ENCODE measurements at regions not wholly inside any gene's neighbourhood (a gene's known extent, or its start where the extent isn't known, plus 50 kb on each side); places are given as distances from the start of the nearest gene placed in this dataset.
"Not testable (repeated sequence)": the region's sequence is repeated elsewhere in the genome, so short reads cannot be mapped to it uniquely, and the experiment has no call there.

GRCh38 chr13:90846936-90847335 is 500.6 kb upstream of the MIR17HG start:
- DNase-seq (ENCODE audit: extremely low read depth, low read depth, low spot score) = no peak

- DNase-seq (ENCODE audit: extremely low read depth, low read depth, low spot score) = not testable (repeated sequence)
These were observed 493.8 kb upstream of the MIR17HG start for GRCh38 chr13:90853666-90854065.

GRCh38 chr13:90857921-90858320 is 489.6 kb upstream of the MIR17HG start:
- DNase-seq (ENCODE audit: extremely low read depth, low read depth, low spot score) = no peak

GRCh38 chr13:90866006-90866405 is 481.5 kb upstream of the MIR17HG start:
- no peak for DNase-seq (ENCODE audit: extremely low read depth, low read depth, low spot score)

GRCh38 chr13:90867336-90867683 is 480.2 kb upstream of the MIR17HG start:
- DNase-seq (ENCODE audit: extremely low read depth, low read depth, low spot score) = no peak

- no peak for DNase-seq (ENCODE audit: extremely low read depth, low read depth, low spot score)
These were observed 479.1 kb upstream of the MIR17HG start for GRCh38 chr13:90868321-90868920.

GRCh38 chr13:90869580-90869979 is 477.9 kb upstream of the MIR17HG start:
- no peak for DNase-seq (ENCODE audit: extremely low read depth, low read depth, low spot score)

- no peak for DNase-seq (ENCODE audit: extremely low read depth, low read depth, low spot score)
These were observed 474.9 kb upstream of the MIR17HG start for GRCh38 chr13:90872491-90873025.

- DNase-seq (ENCODE audit: extremely low read depth, low read depth, low spot score) = no peak
These were observed 466.7 kb upstream of the MIR17HG start for GRCh38 chr13:90880790-90881189.

GRCh38 chr13:90882551-90882950 is 464.9 kb upstream of the MIR17HG start:
- no peak for DNase-seq (ENCODE audit: extremely low read depth, low read depth, low spot score)

- no peak for DNase-seq (ENCODE audit: extremely low read depth, low read depth, low spot score)
These were observed 463.9 kb upstream of the MIR17HG start for GRCh38 chr13:90883592-90883991.

GRCh38 chr13:90884066-90884465 is 463.4 kb upstream of the MIR17HG start:
- DNase-seq (ENCODE audit: extremely low read depth, low read depth, low spot score) = no peak

GRCh38 chr13:90889906-90890834 is 457.3 kb upstream of the MIR17HG start:
- DNase-seq (ENCODE audit: extremely low read depth, low read depth, low spot score) = no peak

GRCh38 chr13:90891329-90891728 is 456.2 kb upstream of the MIR17HG start:
- DNase-seq (ENCODE audit: extremely low read depth, low read depth, low spot score) = no peak

GRCh38 chr13:90893199-90893598 is 454.3 kb upstream of the MIR17HG start:
- not testable (repeated sequence) for DNase-seq (ENCODE audit: extremely low read depth, low read depth, low spot score)

GRCh38 chr13:90896002-90896401 is 451.5 kb upstream of the MIR17HG start:
- DNase-seq (ENCODE audit: extremely low read depth, low read depth, low spot score) = no peak

- no peak for DNase-seq (ENCODE audit: extremely low read depth, low read depth, low spot score)
These were observed 448.7 kb upstream of the MIR17HG start for GRCh38 chr13:90898811-90899210.

GRCh38 chr13:90899416-90899815 is 448.1 kb upstream of the MIR17HG start:
- no peak for DNase-seq (ENCODE audit: extremely low read depth, low read depth, low spot score)

- DNase-seq (ENCODE audit: extremely low read depth, low read depth, low spot score) = no peak
These were observed 445.2 kb upstream of the MIR17HG start for GRCh38 chr13:90902255-90902654.

- DNase-seq (ENCODE audit: extremely low read depth, low read depth, low spot score) = no peak
These were observed 440.9 kb upstream of the MIR17HG start for GRCh38 chr13:90906554-90906953.

GRCh38 chr13:90908792-90909191 is 438.7 kb upstream of the MIR17HG start:
- no peak for DNase-seq (ENCODE audit: extremely low read depth, low read depth, low spot score)

Data from glomerular endothelial cell (primary cell).